Astrocyte of the cerebellum (primary cell): ENCODE measurements at regions not wholly inside any gene's neighbourhood (a gene's known extent, or its start where the extent isn't known, plus 50 kb on each side); places are given as distances from the start of the nearest gene placed in this dataset.

Experiments used
- DNase-seq: peaks from one replicate; pipeline ENCODE4 v3.0.0-alpha.2; 2011; ENCODE audit warnings: low read depth
- H3K4me3 ChIP-seq: 2 replicates; pipeline ENCODE4 v1.5.1; 2011; ENCODE audit warnings: mild to moderate bottlenecking, low read depth, low read length, moderate library complexity
- in situ Hi-C: cut with HindIII; loops from 2 replicates; pipeline ENCODE4 v1.10.0; 2017; ENCODE audit warnings: low sequenced_read_pairs
- TF ChIP-seq, protein P1 (sequence below): IDR thresholded peaks from 2 replicates; pipeline ENCODE4 v1.5.1; 2012; ENCODE audit warnings: low read length, low read depth, moderate library complexity, mild to moderate bottlenecking; ENCODE audit errors: missing control alignments

GRCh38 chr2:23134726-23135125, 250.3 kb upstream of the KLHL29 start:
- H3K4me3 ChIP-seq: no peak overlapping the region
- no peak for DNase-seq
- TF ChIP-seq, protein P1, sequence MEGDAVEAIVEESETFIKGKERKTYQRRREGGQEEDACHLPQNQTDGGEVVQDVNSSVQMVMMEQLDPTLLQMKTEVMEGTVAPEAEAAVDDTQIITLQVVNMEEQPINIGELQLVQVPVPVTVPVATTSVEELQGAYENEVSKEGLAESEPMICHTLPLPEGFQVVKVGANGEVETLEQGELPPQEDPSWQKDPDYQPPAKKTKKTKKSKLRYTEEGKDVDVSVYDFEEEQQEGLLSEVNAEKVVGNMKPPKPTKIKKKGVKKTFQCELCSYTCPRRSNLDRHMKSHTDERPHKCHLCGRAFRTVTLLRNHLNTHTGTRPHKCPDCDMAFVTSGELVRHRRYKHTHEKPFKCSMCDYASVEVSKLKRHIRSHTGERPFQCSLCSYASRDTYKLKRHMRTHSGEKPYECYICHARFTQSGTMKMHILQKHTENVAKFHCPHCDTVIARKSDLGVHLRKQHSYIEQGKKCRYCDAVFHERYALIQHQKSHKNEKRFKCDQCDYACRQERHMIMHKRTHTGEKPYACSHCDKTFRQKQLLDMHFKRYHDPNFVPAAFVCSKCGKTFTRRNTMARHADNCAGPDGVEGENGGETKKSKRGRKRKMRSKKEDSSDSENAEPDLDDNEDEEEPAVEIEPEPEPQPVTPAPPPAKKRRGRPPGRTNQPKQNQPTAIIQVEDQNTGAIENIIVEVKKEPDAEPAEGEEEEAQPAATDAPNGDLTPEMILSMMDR: no peak
- in situ Hi-C loops: no loop called here

DNA sequence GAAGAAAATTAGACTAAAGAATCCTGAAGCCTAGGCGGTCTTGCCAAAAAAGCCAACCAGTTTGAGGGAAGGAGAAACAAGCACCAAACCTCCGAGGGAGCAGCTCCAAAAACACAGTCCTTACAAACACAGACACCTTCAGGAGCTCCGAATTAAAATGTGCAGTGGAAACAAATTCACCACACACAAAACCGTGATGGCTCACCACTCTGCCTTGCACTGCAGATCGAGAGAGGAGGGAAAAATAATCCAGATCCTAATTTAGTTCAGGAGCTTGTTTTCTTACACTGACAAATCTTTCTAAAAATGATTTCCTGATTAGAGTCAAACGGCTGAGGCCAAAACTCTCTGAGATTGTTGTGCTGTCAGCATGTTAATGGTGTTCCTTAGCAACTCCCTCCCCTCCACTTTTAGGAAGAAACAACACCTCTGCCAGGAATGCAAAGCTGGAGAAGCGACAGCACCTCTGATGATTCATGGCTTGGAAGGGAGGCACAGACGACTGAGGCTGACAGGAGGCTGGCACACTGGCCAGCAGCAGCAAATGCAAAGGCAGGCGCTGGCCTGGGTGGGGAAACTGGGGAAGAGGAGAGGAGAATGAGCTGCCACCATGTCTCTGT, 249.4 kb upstream of the KLHL29 start:
- no peak for DNase-seq
- no peak overlapping the region for H3K4me3 ChIP-seq
- TF ChIP-seq, protein P1: no peak
- in situ Hi-C loops: no loop called here

GRCh38 chr2:23137166-23137565, 247.8 kb upstream of the KLHL29 start:
- no peak overlapping the region for H3K4me3 ChIP-seq
- DNase-seq: no peak
- in situ Hi-C loops: no loop called here
- TF ChIP-seq, protein P1: no peak

DNA sequence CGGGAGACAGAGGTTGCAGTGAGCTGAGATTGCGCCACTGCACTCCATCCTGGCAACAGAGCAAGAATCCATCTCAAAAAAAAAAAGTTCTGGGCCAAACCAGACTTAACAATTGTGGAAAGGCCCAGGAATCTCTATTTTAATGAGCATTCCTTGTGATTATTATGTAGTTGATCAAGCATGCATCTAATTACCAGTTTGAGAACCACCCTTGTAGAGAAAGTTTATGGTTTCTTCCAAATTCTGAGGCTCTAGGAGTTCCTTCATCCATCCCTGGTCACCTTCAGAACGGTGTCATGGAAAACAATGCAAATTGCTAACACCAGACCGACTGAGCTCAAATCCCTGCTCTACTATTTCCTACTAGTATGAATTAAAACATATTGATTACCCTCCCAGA, 246.3 kb upstream of the KLHL29 start:
- DNase-seq: no peak
- in situ Hi-C loops: no loop called here
- H3K4me3 ChIP-seq: no peak overlapping the region
- TF ChIP-seq, protein P1: no peak

- in situ Hi-C loops: no loop called here
- H3K4me3 ChIP-seq: no peak overlapping the region
- DNase-seq: no peak
- TF ChIP-seq, protein P1: no peak
Measured at GRCh38 chr2:23145460-23145859, 239.5 kb upstream of the KLHL29 start.

DNA sequence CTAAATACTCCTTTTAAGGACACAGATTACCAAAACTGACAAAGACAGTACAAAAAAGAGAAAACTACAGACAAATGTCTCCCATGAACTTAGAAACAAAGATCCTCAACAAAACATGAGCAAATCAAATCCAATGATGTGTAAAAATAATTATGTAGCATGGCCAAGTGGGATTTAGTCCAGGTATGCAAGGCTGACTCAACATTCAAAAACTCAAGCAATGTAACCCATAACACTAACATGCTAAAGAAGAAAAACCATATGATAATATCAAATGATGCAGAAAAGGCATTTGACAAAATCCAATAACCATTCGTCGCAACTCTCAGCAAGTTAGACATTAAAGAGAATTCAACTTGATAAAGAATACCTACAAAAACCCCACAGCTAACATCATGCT, 239.0 kb upstream of the KLHL29 start:
- in situ Hi-C loops: no loop called here
- TF ChIP-seq, protein P1: no peak
- peak; percentile 5 for DNase-seq
- H3K4me3 ChIP-seq: no peak overlapping the region
